GM12878 (cell line): ENCODE measurements at regions not wholly inside any gene's neighbourhood (a gene's known extent, or its start where the extent isn't known, plus 50 kb on each side); places are given as distances from the start of the nearest gene placed in this dataset.

ENCODE experiments used
- ATAC-seq: fragments of 200-7000 bp; cut with Tn5 transposase; 3 replicates; pipeline ENCODE4 v1.9.1; 2020; ENCODE audit warnings: mild to moderate bottlenecking, moderate library complexity
- BruUV-seq: library from RNA; stranded (reverse); fragments of 400-500 nt; replicated peaks from 2 replicates; lab custom pipeline; 2021; lab: Mats Ljungman, UMichigan
- CTCF ChIA-PET: fragments of 300-600 bp; sonication (Branson Sonifier 250); formaldehyde crosslinking; extraction: SDS; loops from one replicate; lab custom pipeline; 2021; ENCODE audit warnings: inconsistent platforms; lab: Yijun Ruan, JAX
- POLR2A ChIA-PET: fragments of 350-600 bp; formaldehyde crosslinking; extraction: SDS; loops from one replicate; lab custom pipeline; 2021; ENCODE audit warnings: inconsistent platforms; lab: Charles Lee
- RAD21 ChIA-PET: fragments of 300-600 bp; sonication (Branson Sonifier 250); formaldehyde crosslinking; loops from one replicate; lab custom pipeline; 2023; ENCODE audit warnings: antibody characterized with exemption; ENCODE audit not compliant: unreplicated experiment; lab: Charles Lee
- SMC1A ChIA-PET: fragments of 300-600 bp; sonication (Branson Sonifier 250); formaldehyde crosslinking; loops from one replicate; lab custom pipeline; 2023; ENCODE audit not compliant: unreplicated experiment, uncharacterized antibody; lab: Charles Lee
- DNase-seq: peaks from one replicate; pipeline ENCODE4 v3.0.0-alpha.2; 2011; ENCODE audit warnings: low read depth, low spot score
- FAIRE-seq: peaks from 3 replicates; lab custom pipeline; 2011; peaks lifted over from hg19 to GRCh38; lab: Jason Lieb, UNC
- H2AFZ ChIP-seq: 2 replicates; pipeline ENCODE4 v1.6.0; 2011; ENCODE audit warnings: low read depth, low read length, control low read depth; ENCODE audit not compliant: control insufficient read depth
- H3K27ac ChIP-seq: 2 replicates; pipeline ENCODE4 v1.5.1; 2011; ENCODE audit warnings: control low read depth; ENCODE audit not compliant: control insufficient read depth, insufficient read depth
- H3K27me3 ChIP-seq, 2 experiments: replicated peaks in 1 of 2; 2 replicates each; pipeline versions ENCODE4 v1.6.0 to v1.6.1; 2011; ENCODE audit warnings: low read length in 1 of 2; ENCODE audit not compliant: control insufficient read depth in 2 of 2, insufficient read depth in 2 of 2
- H3K36me3 ChIP-seq, 2 experiments: 2 replicates each; pipeline ENCODE4 v1.5.1; 2011; ENCODE audit warnings: low read length in 1 of 2; ENCODE audit not compliant: control insufficient read depth in 2 of 2, insufficient read depth in 2 of 2
- H3K4me1 ChIP-seq: 2 replicates; pipeline ENCODE4 v1.6.1; 2011; ENCODE audit warnings: mild to moderate bottlenecking, low read length, moderate library complexity, mixed read lengths; ENCODE audit not compliant: control insufficient read depth, insufficient read depth
- H3K4me2 ChIP-seq: 2 replicates; pipeline ENCODE4 v1.6.0; 2011; ENCODE audit warnings: control low read depth; ENCODE audit not compliant: control insufficient read depth, insufficient read depth
- H3K4me3 ChIP-seq: fragments of 200-600 bp; sonication (generic); 2 replicates; pipeline ENCODE4 v1.5.1; 2016
- H3K79me2 ChIP-seq: 2 replicates; pipeline ENCODE4 v1.6.0; 2011; ENCODE audit warnings: low read length; ENCODE audit not compliant: control insufficient read depth, insufficient read depth
- H3K9ac ChIP-seq: 2 replicates; pipeline ENCODE4 v1.8.0; 2011; ENCODE audit warnings: low read length, control low read depth, mixed read lengths; ENCODE audit not compliant: control insufficient read depth, insufficient read depth
- H3K9me3 ChIP-seq: replicated peaks from 3 replicates; pipeline ENCODE4 v1.5.1; 2011; ENCODE audit warnings: mild to moderate bottlenecking, low read length; ENCODE audit not compliant: control insufficient read depth, insufficient read depth
- H4K20me1 ChIP-seq: 2 replicates; pipeline ENCODE4 v1.6.0; 2011; ENCODE audit not compliant: control insufficient read depth, insufficient read depth
- ASH2L ChIP-seq: fragments of 300-600, 200-600 bp; sonication (generic); IDR thresholded peaks from 2 replicates; pipeline ENCODE4 v1.6.1; 2017; ENCODE audit warnings: low read depth, mild to moderate bottlenecking, borderline replicate concordance
- GATAD2B ChIP-seq: fragments of 450-650 bp; conservative IDR thresholded peaks from 2 replicates; pipeline ENCODE4 v1.6.1; 2017; ENCODE audit warnings: low read depth, mild to moderate bottlenecking, moderate library complexity
- KAT2A ChIP-seq: conservative IDR thresholded peaks from 2 replicates; pipeline ENCODE4 v1.6.1; 2011; ENCODE audit warnings: low read depth, low read length; ENCODE audit not compliant: control insufficient read depth
- KLF5 ChIP-seq: fragments of 450-650 bp; IDR thresholded peaks from 2 replicates; pipeline ENCODE4 v1.6.1; 2014; ENCODE audit warnings: mild to moderate bottlenecking; ENCODE audit not compliant: partially characterized antibody
- SMAD1 ChIP-seq: fragments of 450-650 bp; IDR thresholded peaks from 2 replicates; pipeline ENCODE4 v1.6.1; 2018; ENCODE audit warnings: mild to moderate bottlenecking, low read depth; ENCODE audit not compliant: partially characterized antibody
- SMAD5 ChIP-seq: IDR thresholded peaks from 2 replicates; pipeline ENCODE4 v1.6.1; 2016; ENCODE audit warnings: antibody characterized with exemption, low read depth
- TBL1XR1 ChIP-seq: IDR thresholded peaks from 2 replicates; pipeline ENCODE4 v1.6.1; 2012; ENCODE audit warnings: low read depth, low read length, improper control_type of control experiment
- YBX1 ChIP-seq: fragments of 450-650 bp; IDR thresholded peaks from 2 replicates; pipeline ENCODE4 v1.6.1; 2016; ENCODE audit warnings: antibody characterized with exemption
- ZNF622 ChIP-seq: fragments of 450-650 bp; IDR thresholded peaks from 2 replicates; pipeline ENCODE4 v1.6.1; 2017; ENCODE audit warnings: mild to moderate bottlenecking, inconsistent platforms
- ZZZ3 ChIP-seq: IDR thresholded peaks from 2 replicates; pipeline ENCODE4 v1.6.1; 2011; ENCODE audit warnings: low read depth; ENCODE audit not compliant: control insufficient read depth, insufficient read length
- WGBS: methylation state at CpG from one replicate; pipeline ENCODE4 v1.1.6; 2016; ENCODE audit warnings: low lambda C conversion rate; ENCODE audit not compliant: insufficient replicate concordance, insufficient coverage; ENCODE audit errors: missing lambda C conversion rate; 5-methylcytosine and 5-hydroxymethylcytosine counted together
- in situ Hi-C: fragments of 300-500 bp; cut with MboI; formaldehyde crosslinking; loops from 9 replicates; pipeline ENCODE4 v1.14.3; 2018; ENCODE audit warnings: mixed read lengths
- intact Hi-C: fragments of 100-400 bp; cut with micrococcal nuclease; formaldehyde crosslinking; loops from one replicate; pipeline ENCODE4 v1.14.2; 2022; ENCODE audit not compliant: unreplicated experiment
- TF ChIP-seq, protein P1 (sequence below): IDR thresholded peaks from 2 replicates; pipeline ENCODE4 v1.6.1; 2011; ENCODE audit warnings: mild to moderate bottlenecking, low read depth, low read length, moderate library complexity; ENCODE audit not compliant: insufficient replicate concordance
- TF ChIP-seq, protein P2 (sequence below): IDR thresholded peaks from 2 replicates; pipeline ENCODE4 v1.6.1; 2012; ENCODE audit warnings: improper control_type of control experiment, low read depth, low read length; ENCODE audit not compliant: insufficient replicate concordance

GRCh38 chr6:99093456-99094190 lies 145.9 kb upstream of the FBXL4 start:
- Histone ChIP-seq H3K79me2 (no peaks in the 10 kb centered on the region), H3K27ac (no peak overlapping the region), H3K4me3 (no peak overlapping the region), H3K36me3 (no peaks in the 10 kb centered on the region), H3K4me2 (no peak overlapping the region), H4K20me1 (no peaks in the 10 kb centered on the region), H3K4me1 (peaks cover 10% of the 10 kb centered on the region), H3K9ac (no peak overlapping the region), H3K27me3 (no peaks in the 10 kb centered on the region), H2AFZ (no peak overlapping the region), H3K9me3 (no peaks in the 10 kb centered on the region)
- in situ Hi-C loops (no loop called here), intact Hi-C loops (no loop called here)
- no peak for ATAC-seq
- FAIRE-seq: no peak
- ChIA-PET RAD21 (no interaction called here), SMC1A (no interaction called here), POLR2A (no interaction called here), CTCF (no interaction called here)
- TF ChIP-seq ASH2L: no peak
- TF ChIP-seq ZNF622: no peak
- no peak for TF ChIP-seq YBX1
- TF ChIP-seq SMAD1: no peak
- TF ChIP-seq GATAD2B: no peak
- no peak for TF ChIP-seq ZZZ3
- DNase-seq: no peak
- no TSS peak for BruUV-seq
- WGBS: 56% methylated on average over 12 of the region's 13 CpGs

DNA sequence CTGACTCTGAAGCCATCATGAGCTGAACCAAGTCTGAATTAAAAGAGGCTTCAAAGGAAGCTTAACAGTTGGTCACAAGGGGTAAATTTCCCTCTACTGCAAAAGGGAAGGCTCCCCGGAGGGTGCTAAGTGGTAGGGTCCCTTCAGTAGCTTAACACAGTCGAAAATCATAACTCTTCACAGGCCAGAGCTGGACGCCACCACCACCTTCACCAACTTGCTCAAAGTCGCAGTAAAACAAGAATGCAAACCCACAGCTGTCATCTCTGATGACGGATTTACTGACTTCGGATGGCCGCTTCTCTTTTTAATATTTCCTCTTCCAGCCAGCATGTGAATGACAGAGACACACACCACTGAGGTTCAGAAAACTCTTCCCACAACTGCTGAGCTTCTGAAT lies 144.7 kb upstream of the FBXL4 start:
- Histone ChIP-seq H3K4me2 (0 out of 2 replicates have a peak overlapping the region, but pooled peaks have one; percentile 25), H3K36me3 (no peaks in the 10 kb centered on the region), H3K27me3 (no peaks in the 10 kb centered on the region), H2AFZ (no peak overlapping the region), H3K4me3 (no peak overlapping the region), H3K27ac (no peak overlapping the region), H3K9me3 (no peaks in the 10 kb centered on the region), H3K79me2 (no peaks in the 10 kb centered on the region), H3K9ac (no peak overlapping the region), H4K20me1 (no peaks in the 10 kb centered on the region), H3K4me1 (peaks cover 10% of the 10 kb centered on the region)
- WGBS: 10% methylated on average over 7 of the region's 7 CpGs
- ChIA-PET POLR2A (no interaction called here), RAD21 (no interaction called here), SMC1A (no interaction called here), CTCF (no interaction called here)
- no peak for DNase-seq
- ATAC-seq: peak; percentile 21; the same call in 1 of the 3 replicates
- intact Hi-C loops (no loop called here), in situ Hi-C loops (no loop called here)
- BruUV-seq: no TSS peak
- no peak for FAIRE-seq
- TF ChIP-seq, protein P1, sequence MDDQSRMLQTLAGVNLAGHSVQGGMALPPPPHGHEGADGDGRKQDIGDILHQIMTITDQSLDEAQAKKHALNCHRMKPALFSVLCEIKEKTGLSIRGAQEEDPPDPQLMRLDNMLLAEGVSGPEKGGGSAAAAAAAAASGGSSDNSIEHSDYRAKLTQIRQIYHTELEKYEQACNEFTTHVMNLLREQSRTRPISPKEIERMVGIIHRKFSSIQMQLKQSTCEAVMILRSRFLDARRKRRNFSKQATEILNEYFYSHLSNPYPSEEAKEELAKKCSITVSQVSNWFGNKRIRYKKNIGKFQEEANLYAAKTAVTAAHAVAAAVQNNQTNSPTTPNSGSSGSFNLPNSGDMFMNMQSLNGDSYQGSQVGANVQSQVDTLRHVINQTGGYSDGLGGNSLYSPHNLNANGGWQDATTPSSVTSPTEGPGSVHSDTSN: no peak
- TF ChIP-seq SMAD5 (no peak), KAT2A (no peak), YBX1 (no peak), TBL1XR1 (no peak), KLF5 (no peak)
- TF ChIP-seq, protein P2, sequence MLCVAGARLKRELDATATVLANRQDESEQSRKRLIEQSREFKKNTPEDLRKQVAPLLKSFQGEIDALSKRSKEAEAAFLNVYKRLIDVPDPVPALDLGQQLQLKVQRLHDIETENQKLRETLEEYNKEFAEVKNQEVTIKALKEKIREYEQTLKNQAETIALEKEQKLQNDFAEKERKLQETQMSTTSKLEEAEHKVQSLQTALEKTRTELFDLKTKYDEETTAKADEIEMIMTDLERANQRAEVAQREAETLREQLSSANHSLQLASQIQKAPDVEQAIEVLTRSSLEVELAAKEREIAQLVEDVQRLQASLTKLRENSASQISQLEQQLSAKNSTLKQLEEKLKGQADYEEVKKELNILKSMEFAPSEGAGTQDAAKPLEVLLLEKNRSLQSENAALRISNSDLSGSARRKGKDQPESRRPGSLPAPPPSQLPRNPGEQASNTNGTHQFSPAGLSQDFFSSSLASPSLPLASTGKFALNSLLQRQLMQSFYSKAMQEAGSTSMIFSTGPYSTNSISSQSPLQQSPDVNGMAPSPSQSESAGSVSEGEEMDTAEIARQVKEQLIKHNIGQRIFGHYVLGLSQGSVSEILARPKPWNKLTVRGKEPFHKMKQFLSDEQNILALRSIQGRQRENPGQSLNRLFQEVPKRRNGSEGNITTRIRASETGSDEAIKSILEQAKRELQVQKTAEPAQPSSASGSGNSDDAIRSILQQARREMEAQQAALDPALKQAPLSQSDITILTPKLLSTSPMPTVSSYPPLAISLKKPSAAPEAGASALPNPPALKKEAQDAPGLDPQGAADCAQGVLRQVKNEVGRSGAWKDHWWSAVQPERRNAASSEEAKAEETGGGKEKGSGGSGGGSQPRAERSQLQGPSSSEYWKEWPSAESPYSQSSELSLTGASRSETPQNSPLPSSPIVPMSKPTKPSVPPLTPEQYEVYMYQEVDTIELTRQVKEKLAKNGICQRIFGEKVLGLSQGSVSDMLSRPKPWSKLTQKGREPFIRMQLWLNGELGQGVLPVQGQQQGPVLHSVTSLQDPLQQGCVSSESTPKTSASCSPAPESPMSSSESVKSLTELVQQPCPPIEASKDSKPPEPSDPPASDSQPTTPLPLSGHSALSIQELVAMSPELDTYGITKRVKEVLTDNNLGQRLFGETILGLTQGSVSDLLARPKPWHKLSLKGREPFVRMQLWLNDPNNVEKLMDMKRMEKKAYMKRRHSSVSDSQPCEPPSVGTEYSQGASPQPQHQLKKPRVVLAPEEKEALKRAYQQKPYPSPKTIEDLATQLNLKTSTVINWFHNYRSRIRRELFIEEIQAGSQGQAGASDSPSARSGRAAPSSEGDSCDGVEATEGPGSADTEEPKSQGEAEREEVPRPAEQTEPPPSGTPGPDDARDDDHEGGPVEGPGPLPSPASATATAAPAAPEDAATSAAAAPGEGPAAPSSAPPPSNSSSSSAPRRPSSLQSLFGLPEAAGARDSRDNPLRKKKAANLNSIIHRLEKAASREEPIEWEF: no peak
